ENCODE measurements at regions not wholly inside any gene's neighbourhood (a gene's known extent, or its start where the extent isn't known, plus 50 kb on each side); places are given as distances from the start of the nearest gene placed in this dataset.

DNA sequence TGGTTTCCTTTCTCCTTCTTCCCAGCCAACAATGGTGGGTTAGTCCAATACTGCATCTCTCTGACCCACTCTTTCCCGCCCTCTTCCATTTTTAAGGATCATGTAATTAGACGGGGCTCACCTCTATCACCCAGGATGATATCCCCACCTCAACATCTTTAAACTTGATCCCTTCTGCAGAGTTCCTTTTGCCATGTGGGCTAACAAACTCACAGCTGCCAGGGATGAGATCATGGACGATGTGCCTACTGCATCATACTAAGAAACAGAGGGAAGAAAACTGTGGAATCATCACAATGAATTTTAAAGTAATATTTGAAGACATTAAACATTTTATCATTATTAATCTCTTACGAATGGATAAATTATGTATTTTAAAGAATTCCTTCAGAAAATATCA, 183.5 kb downstream of the RDH14 start:
- ATAC-seq (no peak), DNase-seq (ENCODE audit: low read depth, low spot score) (no peak), FAIRE-seq (no peak)
- in situ Hi-C loops (cut with MboI) (loop anchor here (5.0 kb wide), 1 partner anchor 525 kb away; no protein-coding TSS in a partner anchor), intact Hi-C loops (cut with micrococcal nuclease; ENCODE audit: unreplicated experiment) (loop anchor here (5.0 kb wide), 1 partner anchor 660 kb away; no protein-coding TSS in a partner anchor)
- SMC1A ChIA-PET (ENCODE audit: uncharacterized antibody, unreplicated experiment): interaction anchor here (1.1 to 1.4 kb wide), 2 partner anchors 12 to 528 kb away, joined by 3 to 4 read pairs; no protein-coding TSS in a partner anchor
- Histone ChIP-seq H3K79me2 (ENCODE audit: control insufficient read depth, insufficient read depth, low read length) (no peaks in the 10 kb centered on the region), H3K27ac (ENCODE audit: control insufficient read depth, insufficient read depth) (no peak overlapping the region), H3K4me1 (ENCODE audit: control insufficient read depth, insufficient read depth, low read length) (no peaks in the 10 kb centered on the region), H4K20me1 (ENCODE audit: control insufficient read depth, insufficient read depth) (no peaks in the 10 kb centered on the region), H3K4me2 (ENCODE audit: control insufficient read depth, insufficient read depth) (no peak overlapping the region), H3K27me3 (replicated peaks in 1 of 2; ENCODE audit: control insufficient read depth in 2 of 2, insufficient read depth in 2 of 2, low read length in 1 of 2) (no peaks in the 10 kb centered on the region), H3K36me3 (ENCODE audit: control insufficient read depth in 2 of 2, insufficient read depth in 2 of 2, low read length in 1 of 2) (no peaks in the 10 kb centered on the region), H3K9ac (ENCODE audit: control insufficient read depth, insufficient read depth, low read length) (no peak overlapping the region), H3K9me3 (replicated peaks; ENCODE audit: control insufficient read depth, insufficient read depth, low read length) (no peaks in the 10 kb centered on the region), H3K4me3 (no peak overlapping the region), H2AFZ (ENCODE audit: control insufficient read depth, low read depth, low read length) (no peak overlapping the region)
- POLR2A ChIA-PET: no interaction called here
- RAD21 ChIA-PET (ENCODE audit: unreplicated experiment): interaction anchor here (0.6 kb wide), 1 partner anchor 12 kb away, joined by 3 read pairs; no protein-coding TSS in a partner anchor
- no TSS peak for BruUV-seq (replicated peaks)
- TF ChIP-seq, protein P1, sequence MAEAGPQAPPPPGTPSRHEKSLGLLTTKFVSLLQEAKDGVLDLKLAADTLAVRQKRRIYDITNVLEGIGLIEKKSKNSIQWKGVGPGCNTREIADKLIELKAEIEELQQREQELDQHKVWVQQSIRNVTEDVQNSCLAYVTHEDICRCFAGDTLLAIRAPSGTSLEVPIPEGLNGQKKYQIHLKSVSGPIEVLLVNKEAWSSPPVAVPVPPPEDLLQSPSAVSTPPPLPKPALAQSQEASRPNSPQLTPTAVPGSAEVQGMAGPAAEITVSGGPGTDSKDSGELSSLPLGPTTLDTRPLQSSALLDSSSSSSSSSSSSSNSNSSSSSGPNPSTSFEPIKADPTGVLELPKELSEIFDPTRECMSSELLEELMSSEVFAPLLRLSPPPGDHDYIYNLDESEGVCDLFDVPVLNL (IDR thresholded peaks at IDR 0.05; ENCODE audit: low read depth, low read length): no peak
- TF ChIP-seq MXI1 (IDR thresholded peaks at IDR 0.05; ENCODE audit: low read depth, low read length) (no peak), BACH1 (IDR thresholded peaks at IDR 0.05; ENCODE audit: borderline replicate concordance) (no peak), POLR2A (IDR thresholded peaks at IDR 0.05; ENCODE audit: low read depth, low read length) (no peak), KAT2A (conservative IDR thresholded peaks at IDR 0.05; ENCODE audit: control insufficient read depth, low read depth, low read length) (no peak), RCOR1 (conservative IDR thresholded peaks at IDR 0.05; ENCODE audit: low read depth, low read length) (no peak), SP1 (IDR thresholded peaks at IDR 0.05; ENCODE audit: low read depth, low read length) (no peak)
- TF ChIP-seq, protein P2, sequence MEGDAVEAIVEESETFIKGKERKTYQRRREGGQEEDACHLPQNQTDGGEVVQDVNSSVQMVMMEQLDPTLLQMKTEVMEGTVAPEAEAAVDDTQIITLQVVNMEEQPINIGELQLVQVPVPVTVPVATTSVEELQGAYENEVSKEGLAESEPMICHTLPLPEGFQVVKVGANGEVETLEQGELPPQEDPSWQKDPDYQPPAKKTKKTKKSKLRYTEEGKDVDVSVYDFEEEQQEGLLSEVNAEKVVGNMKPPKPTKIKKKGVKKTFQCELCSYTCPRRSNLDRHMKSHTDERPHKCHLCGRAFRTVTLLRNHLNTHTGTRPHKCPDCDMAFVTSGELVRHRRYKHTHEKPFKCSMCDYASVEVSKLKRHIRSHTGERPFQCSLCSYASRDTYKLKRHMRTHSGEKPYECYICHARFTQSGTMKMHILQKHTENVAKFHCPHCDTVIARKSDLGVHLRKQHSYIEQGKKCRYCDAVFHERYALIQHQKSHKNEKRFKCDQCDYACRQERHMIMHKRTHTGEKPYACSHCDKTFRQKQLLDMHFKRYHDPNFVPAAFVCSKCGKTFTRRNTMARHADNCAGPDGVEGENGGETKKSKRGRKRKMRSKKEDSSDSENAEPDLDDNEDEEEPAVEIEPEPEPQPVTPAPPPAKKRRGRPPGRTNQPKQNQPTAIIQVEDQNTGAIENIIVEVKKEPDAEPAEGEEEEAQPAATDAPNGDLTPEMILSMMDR (IDR thresholded peaks at IDR 0.05 in 2 of 3, conservative IDR thresholded peaks at IDR 0.05 in 1 of 3; ENCODE audit: control insufficient read depth in 2 of 3, extremely low read depth in 1 of 3, insufficient read depth in 1 of 3, low read depth in 3 of 3, low read length in 3 of 3): no peak
- 19% methylated on average over 4 of the region's 4 CpGs for WGBS (ENCODE audit: insufficient coverage, insufficient replicate concordance, low lambda C conversion rate, missing lambda C conversion rate)
- CTCF ChIA-PET: interaction anchor here (2.6 kb wide), 1 partner anchor 525 kb away, joined by 12 read pairs; no protein-coding TSS in a partner anchor
